ENCODE measurements at regions not wholly inside any gene's neighbourhood (a gene's known extent, or its start where the extent isn't known, plus 50 kb on each side); places are given as distances from the start of the nearest gene placed in this dataset.

DNA sequence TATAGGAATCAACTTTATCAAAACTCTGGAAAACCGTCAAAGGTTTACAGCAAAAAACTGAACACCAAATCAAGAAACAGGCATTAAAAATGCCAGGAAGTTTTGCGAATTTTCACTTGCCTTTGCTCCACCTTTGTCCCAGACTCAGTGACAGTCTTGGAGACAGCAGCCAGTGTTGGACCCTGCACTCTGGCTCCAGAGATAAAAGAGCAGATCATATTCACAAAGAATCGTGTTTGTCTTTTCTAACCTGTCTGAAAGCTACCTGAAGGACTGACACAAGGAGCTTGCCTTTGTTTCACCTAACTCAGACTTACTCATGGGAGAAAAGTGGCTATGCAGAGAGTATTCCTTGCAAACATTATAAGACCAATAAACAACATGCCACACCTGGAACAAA, 74.0 kb upstream of the TCF12 start:
- Histone ChIP-seq H3K4me3 (no peak overlapping the region), H3K27me3 (no peaks in the 10 kb centered on the region), H3K9me3 (no peaks in the 10 kb centered on the region), H3K4me1 (no peaks in the 10 kb centered on the region), H3K27ac (no peak overlapping the region), H3K36me3 (no peaks in the 10 kb centered on the region)
- ATAC-seq (no peak), DNase-seq (no peak)
- TF ChIP-seq, protein P1, sequence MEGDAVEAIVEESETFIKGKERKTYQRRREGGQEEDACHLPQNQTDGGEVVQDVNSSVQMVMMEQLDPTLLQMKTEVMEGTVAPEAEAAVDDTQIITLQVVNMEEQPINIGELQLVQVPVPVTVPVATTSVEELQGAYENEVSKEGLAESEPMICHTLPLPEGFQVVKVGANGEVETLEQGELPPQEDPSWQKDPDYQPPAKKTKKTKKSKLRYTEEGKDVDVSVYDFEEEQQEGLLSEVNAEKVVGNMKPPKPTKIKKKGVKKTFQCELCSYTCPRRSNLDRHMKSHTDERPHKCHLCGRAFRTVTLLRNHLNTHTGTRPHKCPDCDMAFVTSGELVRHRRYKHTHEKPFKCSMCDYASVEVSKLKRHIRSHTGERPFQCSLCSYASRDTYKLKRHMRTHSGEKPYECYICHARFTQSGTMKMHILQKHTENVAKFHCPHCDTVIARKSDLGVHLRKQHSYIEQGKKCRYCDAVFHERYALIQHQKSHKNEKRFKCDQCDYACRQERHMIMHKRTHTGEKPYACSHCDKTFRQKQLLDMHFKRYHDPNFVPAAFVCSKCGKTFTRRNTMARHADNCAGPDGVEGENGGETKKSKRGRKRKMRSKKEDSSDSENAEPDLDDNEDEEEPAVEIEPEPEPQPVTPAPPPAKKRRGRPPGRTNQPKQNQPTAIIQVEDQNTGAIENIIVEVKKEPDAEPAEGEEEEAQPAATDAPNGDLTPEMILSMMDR (IDR thresholded peaks at IDR 0.05 in 4 of 5, conservative IDR thresholded peaks at IDR 0.05 in 1 of 5), result no peak
- no peak for TF ChIP-seq POLR2A (IDR thresholded peaks at IDR 0.05)
- intact Hi-C loops (cut with DNase I; ENCODE audit: low total_unique reads), result no loop called here
- in situ Hi-C loops (cut with MboI; ENCODE audit: low sequenced_read_pairs in 4 of 4), result no loop called here

DNA sequence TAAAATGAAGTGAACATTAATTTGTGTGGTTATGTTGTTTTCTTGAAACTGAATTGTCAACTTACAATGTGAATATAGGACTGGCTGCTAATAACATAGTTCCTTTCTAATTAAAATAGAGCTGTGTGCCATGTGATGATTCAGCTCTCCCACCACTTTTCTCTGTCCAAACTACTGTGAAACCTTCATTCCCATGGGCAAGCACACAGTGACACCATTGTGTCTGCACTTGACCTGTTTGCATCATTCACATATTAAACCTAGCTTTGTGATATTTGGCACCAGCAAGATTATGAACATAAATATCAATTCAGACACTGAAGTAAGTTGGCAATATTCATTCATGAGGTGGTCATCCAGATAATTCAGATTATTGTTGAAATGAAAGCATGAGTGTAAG, 78.8 kb upstream of the TCF12 start:
- Histone ChIP-seq H3K27me3 (no peaks in the 10 kb centered on the region), H3K4me1 (no peaks in the 10 kb centered on the region), H3K36me3 (no peaks in the 10 kb centered on the region), H3K4me3 (no peak overlapping the region), H3K27ac (no peak overlapping the region), H3K9me3 (no peaks in the 10 kb centered on the region)
- TF ChIP-seq, protein P1 (IDR thresholded peaks at IDR 0.05 in 4 of 5, conservative IDR thresholded peaks at IDR 0.05 in 1 of 5), result no peak
- TF ChIP-seq POLR2A (IDR thresholded peaks at IDR 0.05), result no peak
- ATAC-seq, result no peak
- in situ Hi-C loops (cut with MboI; ENCODE audit: low sequenced_read_pairs in 4 of 4), result no loop called here
- intact Hi-C loops (cut with DNase I; ENCODE audit: low total_unique reads), result loop anchor here (10.0 kb wide), 1 partner anchor 295 kb away; no protein-coding TSS in a partner anchor
- DNase-seq, result no peak

GRCh38 chr15:56839099-56839498, 79.3 kb upstream of the TCF12 start:
- Histone ChIP-seq H3K4me1 (peaks cover 0 to under 1% of the 10 kb centered on the region in 2 donors), H3K27ac (no peak overlapping the region), H3K9me3 (no peaks in the 10 kb centered on the region), H3K36me3 (no peaks in the 10 kb centered on the region), H3K27me3 (no peaks in the 10 kb centered on the region), H3K4me3 (no peak overlapping the region)
- intact Hi-C loops (cut with DNase I; ENCODE audit: low total_unique reads), result loop anchor here (10.0 kb wide), 1 partner anchor 296 kb away; no protein-coding TSS in a partner anchor
- ATAC-seq, result no peak
- DNase-seq, result no peak
- TF ChIP-seq POLR2A (IDR thresholded peaks at IDR 0.05), result no peak
- TF ChIP-seq, protein P1 (IDR thresholded peaks at IDR 0.05 in 4 of 5, conservative IDR thresholded peaks at IDR 0.05 in 1 of 5), result no peak
- in situ Hi-C loops (cut with MboI; ENCODE audit: low sequenced_read_pairs in 4 of 4), result no loop called here

DNA sequence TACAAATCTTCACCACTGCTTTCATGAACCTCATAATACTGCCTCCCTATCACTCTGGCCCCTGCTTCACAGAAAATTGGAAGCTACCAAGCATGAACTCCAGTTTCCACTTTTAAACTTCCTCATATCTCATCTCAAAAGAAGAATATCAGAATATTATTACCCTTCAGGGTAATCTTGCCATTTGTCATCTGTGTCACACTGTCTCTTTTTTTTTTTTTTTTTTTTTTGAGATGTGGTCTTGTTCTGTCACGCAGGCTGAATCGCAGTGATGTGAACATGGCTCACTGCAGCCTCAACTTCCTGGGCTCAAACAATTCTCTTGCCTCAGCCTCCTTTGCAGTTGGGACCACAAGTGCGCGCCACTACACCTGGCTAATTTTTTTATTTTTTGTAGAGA, 80.4 kb upstream of the TCF12 start:
- no peaks in the 10 kb centered on the region for H3K36me3 ChIP-seq
- no peak overlapping the region for H3K4me3 ChIP-seq
- no peaks in the 10 kb centered on the region for H3K27me3 ChIP-seq
- intact Hi-C loops (cut with DNase I; ENCODE audit: low total_unique reads), result loop anchor here (10.0 kb wide), 1 partner anchor 297 kb away; no protein-coding TSS in a partner anchor
- in situ Hi-C loops (cut with MboI; ENCODE audit: low sequenced_read_pairs in 4 of 4), result no loop called here
- no peaks in the 10 kb centered on the region for H3K9me3 ChIP-seq
- DNase-seq (no peak), ATAC-seq (no peak)
- peaks cover 1 to 9% of the 10 kb centered on the region in 2 donors for H3K4me1 ChIP-seq
- no peak overlapping the region for H3K27ac ChIP-seq
- TF ChIP-seq, protein P1 (IDR thresholded peaks at IDR 0.05 in 4 of 5, conservative IDR thresholded peaks at IDR 0.05 in 1 of 5), result no peak
- no peak for TF ChIP-seq POLR2A (IDR thresholded peaks at IDR 0.05)

- DNase-seq (no peak), ATAC-seq (no peak)
- TF ChIP-seq POLR2A (IDR thresholded peaks at IDR 0.05), result no peak
- TF ChIP-seq, protein P1 (IDR thresholded peaks at IDR 0.05 in 4 of 5, conservative IDR thresholded peaks at IDR 0.05 in 1 of 5), result no peak
- no peak overlapping the region for H3K27ac ChIP-seq
- no peaks in the 10 kb centered on the region for H3K27me3 ChIP-seq
- in situ Hi-C loops (cut with MboI; ENCODE audit: low sequenced_read_pairs in 4 of 4), result no loop called here
- H3K9me3 ChIP-seq, result no peaks in the 10 kb centered on the region
- H3K4me3 ChIP-seq, result no peak overlapping the region
- peaks cover 10 to 17% of the 10 kb centered on the region in 2 donors for H3K4me1 ChIP-seq
- H3K36me3 ChIP-seq, result no peaks in the 10 kb centered on the region
- intact Hi-C loops (cut with DNase I; ENCODE audit: low total_unique reads), result loop anchor here (10.0 kb wide), 1 partner anchor 298 kb away; no protein-coding TSS in a partner anchor
These were observed 81.2 kb upstream of the TCF12 start for GRCh38 chr15:56837273-56837672.
